Central memory CD8-positive, alpha-beta T cell (primary cell): ENCODE measurements at regions not wholly inside any gene's neighbourhood (a gene's known extent, or its start where the extent isn't known, plus 50 kb on each side); places are given as distances from the start of the nearest gene placed in this dataset.

ENCODE experiments used
- ATAC-seq: fragments of 150-1000 bp; cut with Tn5 transposase; replicated peaks from 2 replicates; pipeline ENCODE4 v1.10.0; 2022; ENCODE audit warnings: mild to moderate bottlenecking, moderate FRiP score, moderate number of reproducible peaks; ENCODE audit not compliant: poor library complexity, severe bottlenecking; ENCODE audit errors: extremely low read depth
- DNase-seq, 2 donors: peaks; one replicate each; pipeline ENCODE4 v3.0.0; 2021; ENCODE audit warnings: low spot score in 2 of 2
- H3K27ac Mint-ChIP-seq: one replicate; pipeline ENCODE4 v1.8.0; 2022; ENCODE audit warnings: low read depth, mild to moderate bottlenecking, moderate library complexity, mixed read lengths
- H3K27me3 Mint-ChIP-seq: one replicate; pipeline ENCODE4 v1.8.0; 2022; ENCODE audit warnings: mixed read lengths
- H3K36me3 Mint-ChIP-seq: one replicate; pipeline ENCODE4 v1.8.0; 2022; ENCODE audit warnings: mild to moderate bottlenecking, moderate library complexity, mixed read lengths; ENCODE audit not compliant: insufficient read depth
- H3K4me1 Mint-ChIP-seq: one replicate; pipeline ENCODE4 v1.8.0; 2022; ENCODE audit warnings: mixed read lengths
- H3K4me3 Mint-ChIP-seq: one replicate; pipeline ENCODE4 v1.8.0; 2022; ENCODE audit warnings: mild to moderate bottlenecking, moderate library complexity, mixed read lengths
- H3K9me3 Mint-ChIP-seq: one replicate; pipeline ENCODE4 v1.8.0; 2022; ENCODE audit warnings: mixed read lengths

DNA sequence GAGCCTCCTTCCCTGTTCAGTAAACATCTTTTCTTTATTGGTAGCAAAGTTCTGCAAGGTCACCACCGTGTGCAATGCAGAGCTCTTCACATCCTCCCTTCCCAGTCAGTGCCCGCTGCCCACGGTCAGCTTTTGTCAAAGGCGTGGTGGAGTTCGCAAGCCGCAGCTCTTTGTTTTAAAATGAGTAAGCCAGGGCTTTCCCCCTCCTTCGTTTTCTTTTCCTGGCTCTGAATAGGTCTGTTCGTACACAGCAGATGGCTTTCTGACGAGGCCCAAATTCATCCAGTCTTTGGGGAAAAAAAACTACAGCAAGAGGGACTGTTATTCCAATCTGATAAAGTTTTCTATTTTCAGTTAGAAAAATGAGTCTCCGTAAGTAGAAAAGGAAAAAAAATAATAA, 153.2 kb downstream of the LRIG2 start:
- Mint-ChIP-seq H3K27ac (no peak overlapping the region), H3K36me3 (no peaks in the 10 kb centered on the region), H3K4me3 (no peak overlapping the region), H3K27me3 (peaks cover 52% of the 10 kb centered on the region), H3K4me1 (no peaks in the 10 kb centered on the region), H3K9me3 (no peaks in the 10 kb centered on the region)
- DNase-seq (no peak), ATAC-seq (no peak)

DNA sequence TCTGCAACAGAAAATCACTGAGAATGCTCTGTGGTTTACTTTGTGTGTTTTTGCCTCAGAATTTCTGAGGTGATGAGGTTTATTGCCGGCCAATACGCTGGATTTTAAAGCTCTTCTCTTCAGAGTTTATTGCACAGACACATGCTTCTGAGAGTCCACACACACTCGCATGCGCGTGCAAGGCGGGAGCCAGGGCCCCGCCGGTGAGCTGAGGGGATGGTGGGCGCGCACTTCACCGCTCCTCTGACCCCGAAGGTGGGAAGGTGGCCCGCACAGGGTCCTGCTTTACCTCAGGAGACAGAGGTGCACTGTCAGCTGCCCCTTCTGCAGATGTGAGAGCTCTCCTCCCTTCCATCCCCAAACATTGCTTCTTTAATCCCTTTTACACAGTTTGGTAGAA, 158.4 kb upstream of the MAGI3 start:
- H3K9me3 Mint-ChIP-seq, result no peaks in the 10 kb centered on the region
- peaks cover 45% of the 10 kb centered on the region for H3K27me3 Mint-ChIP-seq
- no peak overlapping the region for H3K4me3 Mint-ChIP-seq
- no peak for DNase-seq
- H3K27ac Mint-ChIP-seq, result no peak overlapping the region
- H3K36me3 Mint-ChIP-seq, result no peaks in the 10 kb centered on the region
- no peak for ATAC-seq
- no peaks in the 10 kb centered on the region for H3K4me1 Mint-ChIP-seq

DNA sequence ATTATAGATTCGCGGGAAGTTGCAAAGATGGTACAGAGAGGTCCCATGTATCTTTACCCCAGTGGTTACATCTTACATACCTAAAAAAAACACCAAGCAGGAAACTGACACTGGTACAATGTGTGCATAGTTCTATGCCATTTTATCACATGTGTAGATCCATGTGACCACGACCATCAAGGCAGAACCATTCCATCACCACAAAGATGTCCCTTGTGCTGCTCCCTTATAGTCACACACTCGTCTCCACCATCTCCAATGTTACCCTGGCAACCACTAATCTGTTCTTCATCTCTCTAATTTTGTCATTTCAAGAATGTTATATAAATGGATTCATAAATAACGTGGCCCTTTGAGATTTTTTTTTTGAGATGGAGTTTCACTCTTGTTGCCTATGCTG, 156.9 kb upstream of the MAGI3 start:
- H3K27ac Mint-ChIP-seq, result no peak overlapping the region
- H3K27me3 Mint-ChIP-seq, result peaks cover 35% of the 10 kb centered on the region

DNA sequence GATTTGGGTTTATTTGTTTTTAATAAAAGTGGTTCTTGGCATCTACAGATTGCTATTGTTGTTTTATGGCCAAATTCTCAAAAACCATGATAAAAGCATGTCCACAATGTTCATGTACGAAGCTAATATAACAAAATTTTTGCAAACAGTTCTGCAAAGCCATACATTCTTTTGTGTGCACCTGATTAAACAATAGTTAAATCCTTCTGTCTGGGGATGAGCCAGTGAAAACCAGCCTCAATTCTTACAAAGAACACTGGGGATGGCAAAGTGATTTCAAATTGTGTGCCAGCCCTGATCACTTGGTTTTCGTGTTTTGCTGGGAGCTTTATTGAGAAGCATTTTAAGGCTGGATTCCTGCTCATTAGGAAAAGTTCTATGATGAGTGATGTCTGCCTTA, 149.1 kb upstream of the MAGI3 start:
- H3K27me3 Mint-ChIP-seq, result peaks cover 32% of the 10 kb centered on the region
- no peaks in the 10 kb centered on the region for H3K4me1 Mint-ChIP-seq
- no peaks in the 10 kb centered on the region for H3K9me3 Mint-ChIP-seq
- no peak overlapping the region for H3K4me3 Mint-ChIP-seq
- H3K27ac Mint-ChIP-seq, result no peak overlapping the region
- no peak for ATAC-seq
- no peak for DNase-seq
- no peaks in the 10 kb centered on the region for H3K36me3 Mint-ChIP-seq

More for the DNA sequence above, 156.9 kb upstream of the MAGI3 start:
- Mint-ChIP-seq H3K36me3 (no peaks in the 10 kb centered on the region), H3K4me3 (no peak overlapping the region), H3K4me1 (no peaks in the 10 kb centered on the region), H3K9me3 (no peaks in the 10 kb centered on the region)
- no peak for DNase-seq
- no peak for ATAC-seq

DNA sequence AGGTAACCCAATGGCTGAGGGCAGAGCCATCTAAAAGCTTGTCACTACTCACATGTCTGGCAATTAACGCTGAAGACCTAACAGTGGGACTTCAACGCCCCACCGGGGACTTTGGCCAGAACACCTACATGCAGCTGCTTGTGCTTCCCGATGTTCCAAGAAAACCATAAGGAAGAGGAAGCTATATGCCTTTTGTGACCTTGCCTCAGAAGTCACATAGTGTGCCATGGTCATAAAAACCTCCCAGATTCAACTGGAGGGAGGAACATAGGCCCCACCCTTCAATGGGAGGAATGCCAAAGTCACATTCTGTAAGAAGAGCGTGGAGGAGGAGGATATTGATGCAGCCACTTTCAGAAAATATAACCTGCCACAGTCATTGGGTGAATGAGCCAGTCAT, 147.8 kb upstream of the MAGI3 start:
- Mint-ChIP-seq H3K4me1 (no peaks in the 10 kb centered on the region), H3K27me3 (peaks cover 38% of the 10 kb centered on the region), H3K27ac (no peak overlapping the region), H3K9me3 (no peaks in the 10 kb centered on the region), H3K36me3 (no peaks in the 10 kb centered on the region), H3K4me3 (no peak overlapping the region)
- DNase-seq (no peak), ATAC-seq (no peak)

DNA sequence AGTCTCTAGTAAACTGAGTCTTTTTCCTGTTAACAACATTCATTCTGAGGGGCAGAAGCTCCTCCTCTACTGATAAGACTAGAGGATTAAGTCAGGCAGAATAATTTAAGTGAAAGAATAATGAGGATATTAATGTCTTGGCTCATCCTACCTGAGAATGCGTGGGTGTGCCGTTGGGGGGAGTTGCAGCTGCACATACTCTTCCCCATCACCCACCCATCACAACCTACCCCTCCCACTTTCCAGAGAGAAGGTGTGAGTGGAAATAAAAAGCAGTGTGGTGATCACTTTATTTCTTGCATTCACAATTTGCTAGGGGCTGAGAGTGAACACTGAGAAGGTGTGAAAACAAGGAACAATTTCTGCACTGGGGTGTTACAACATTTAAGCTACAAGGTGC, 146.8 kb upstream of the MAGI3 start:
- ATAC-seq (no peak), DNase-seq (no peak)
- Mint-ChIP-seq H3K27me3 (peaks cover 37% of the 10 kb centered on the region), H3K27ac (no peak overlapping the region), H3K4me3 (no peak overlapping the region), H3K4me1 (no peaks in the 10 kb centered on the region), H3K9me3 (no peaks in the 10 kb centered on the region), H3K36me3 (no peaks in the 10 kb centered on the region)

DNA sequence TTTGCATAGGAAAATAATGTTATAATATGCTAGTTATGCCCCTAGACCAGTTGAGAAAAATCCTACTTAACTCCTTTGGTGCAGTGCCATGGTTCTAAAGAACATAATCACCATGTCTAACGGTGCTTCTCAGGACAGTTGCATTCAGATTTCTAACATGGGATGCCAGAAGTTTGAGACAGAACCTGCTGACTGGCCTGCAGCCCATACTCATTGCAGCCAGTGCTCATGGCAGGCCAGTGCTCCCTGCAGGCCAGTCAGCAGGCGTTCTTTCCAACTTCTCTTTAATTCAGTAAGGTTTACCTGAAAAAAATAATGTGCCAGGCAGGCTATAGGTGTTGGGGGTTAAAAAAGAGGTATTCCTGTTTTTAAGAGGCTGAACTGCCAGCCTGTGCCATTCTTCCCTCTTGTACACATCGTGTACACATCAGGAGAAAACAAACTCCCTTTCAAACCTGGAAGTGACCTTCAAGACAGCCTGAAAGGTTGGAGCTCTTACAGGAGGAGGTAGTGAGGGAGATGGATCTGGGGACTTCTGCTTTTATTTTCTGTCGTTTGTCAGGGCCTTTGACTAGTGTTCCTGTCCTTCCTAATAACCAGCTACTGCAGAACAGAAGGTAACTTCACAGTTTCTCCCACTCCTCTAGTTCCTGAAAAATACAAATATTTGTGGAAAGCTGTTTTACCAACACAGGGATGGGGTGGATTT, 146.0 kb upstream of the MAGI3 start:
- Mint-ChIP-seq H3K4me1 (no peaks in the 10 kb centered on the region), H3K9me3 (no peaks in the 10 kb centered on the region), H3K27me3 (peaks cover 33% of the 10 kb centered on the region), H3K4me3 (no peak overlapping the region), H3K27ac (no peak overlapping the region), H3K36me3 (no peaks in the 10 kb centered on the region)
- ATAC-seq, result no peak
- no peak for DNase-seq

DNA sequence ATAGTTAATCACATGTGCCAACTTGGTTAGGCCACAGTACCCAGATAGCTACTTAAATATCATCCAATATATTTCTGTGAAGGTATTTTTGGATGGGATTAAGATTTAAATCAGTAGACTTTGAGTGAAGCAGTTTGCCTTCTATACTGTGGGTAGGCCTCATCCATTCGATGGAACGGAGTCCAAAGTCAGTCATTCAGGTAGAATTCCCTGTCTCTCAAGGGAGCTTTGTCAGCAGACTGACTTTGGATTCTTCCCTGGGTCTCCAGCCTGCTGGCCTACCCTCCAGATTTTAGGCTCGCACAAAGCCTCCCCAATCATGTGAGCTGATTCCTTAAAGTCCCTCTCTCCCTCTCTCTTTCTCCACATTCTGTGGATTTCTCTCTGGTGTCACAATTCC, 145.1 kb upstream of the MAGI3 start:
- peaks cover 32% of the 10 kb centered on the region for H3K27me3 Mint-ChIP-seq
- no peaks in the 10 kb centered on the region for H3K4me1 Mint-ChIP-seq
- H3K27ac Mint-ChIP-seq, result no peak overlapping the region
- DNase-seq (no peak), ATAC-seq (no peak)
- no peaks in the 10 kb centered on the region for H3K36me3 Mint-ChIP-seq
- no peaks in the 10 kb centered on the region for H3K9me3 Mint-ChIP-seq
- H3K4me3 Mint-ChIP-seq, result no peak overlapping the region

DNA sequence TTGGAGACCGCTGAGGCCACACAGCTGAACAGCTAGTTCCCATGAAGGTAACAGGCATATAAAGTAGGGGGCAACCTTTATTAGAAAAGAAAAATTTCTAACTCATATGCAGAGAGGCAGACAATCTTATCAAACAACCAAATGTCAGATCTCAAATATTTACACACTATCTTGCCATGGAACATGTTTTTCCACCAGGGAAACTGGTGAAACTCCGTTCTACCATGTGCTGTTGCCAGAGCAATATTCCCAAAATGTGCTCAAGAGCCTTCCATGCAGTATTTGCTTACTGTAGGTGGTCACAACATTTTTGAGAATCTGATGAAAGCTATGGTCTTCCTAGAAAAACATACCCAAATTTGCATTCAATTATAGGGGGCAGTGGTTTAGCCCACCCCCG, 143.4 kb upstream of the MAGI3 start:
- ATAC-seq, result no peak
- no peaks in the 10 kb centered on the region for H3K4me1 Mint-ChIP-seq
- H3K27me3 Mint-ChIP-seq, result peaks cover 35% of the 10 kb centered on the region
- no peak overlapping the region for H3K4me3 Mint-ChIP-seq
- no peaks in the 10 kb centered on the region for H3K36me3 Mint-ChIP-seq
- no peak overlapping the region for H3K27ac Mint-ChIP-seq
- H3K9me3 Mint-ChIP-seq, result no peaks in the 10 kb centered on the region
- no peak for DNase-seq

DNA sequence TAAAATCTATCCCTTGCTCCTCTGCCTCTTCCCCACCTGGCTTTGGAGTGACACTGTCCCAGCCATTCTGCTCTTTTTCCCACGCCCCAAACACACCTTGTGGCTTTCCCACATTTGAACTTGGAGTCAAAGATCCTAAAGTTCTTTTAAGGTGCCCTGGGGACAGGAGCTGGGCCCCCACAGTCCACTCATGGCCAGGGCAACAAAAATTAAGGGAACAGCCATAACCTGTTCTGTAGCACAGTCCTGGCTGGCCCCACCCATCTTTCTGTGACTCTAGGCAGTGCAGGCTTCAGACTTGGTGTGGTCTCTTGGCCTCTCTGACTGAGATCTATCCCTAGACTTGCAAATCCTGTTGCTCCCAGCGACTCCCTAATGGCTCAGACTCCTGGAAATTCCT, 143.0 kb upstream of the MAGI3 start:
- H3K9me3 Mint-ChIP-seq, result no peaks in the 10 kb centered on the region
- no peak overlapping the region for H3K27ac Mint-ChIP-seq
- no peaks in the 10 kb centered on the region for H3K4me1 Mint-ChIP-seq
- H3K27me3 Mint-ChIP-seq, result peaks cover 39% of the 10 kb centered on the region
- H3K36me3 Mint-ChIP-seq, result no peaks in the 10 kb centered on the region
- DNase-seq, result no peak
- no peak overlapping the region for H3K4me3 Mint-ChIP-seq
- ATAC-seq, result no peak

DNA sequence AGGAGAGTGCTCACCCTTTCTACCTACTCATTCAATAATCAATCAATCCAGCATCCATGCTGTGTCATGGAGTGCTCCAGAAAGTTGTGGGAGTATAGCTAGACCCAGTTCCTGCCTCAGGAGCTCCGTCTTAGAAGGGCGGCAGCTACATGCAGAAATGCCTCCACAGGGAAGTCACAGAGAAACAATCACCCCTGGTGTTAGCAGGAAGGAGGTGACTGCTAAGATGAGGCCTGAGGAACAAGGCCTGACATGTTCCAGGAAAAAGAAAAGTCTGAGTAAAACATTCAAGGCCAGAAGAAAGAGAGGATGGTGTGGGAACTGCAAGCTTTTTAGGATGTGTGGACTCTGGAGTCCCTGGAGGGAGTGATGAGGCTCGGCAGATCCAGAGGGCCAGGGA, 142.5 kb upstream of the MAGI3 start:
- no peak for DNase-seq
- H3K36me3 Mint-ChIP-seq, result no peaks in the 10 kb centered on the region
- H3K27ac Mint-ChIP-seq, result no peak overlapping the region
- H3K4me3 Mint-ChIP-seq, result no peak overlapping the region
- no peaks in the 10 kb centered on the region for H3K9me3 Mint-ChIP-seq
- ATAC-seq, result no peak
- peaks cover 43% of the 10 kb centered on the region for H3K27me3 Mint-ChIP-seq
- no peaks in the 10 kb centered on the region for H3K4me1 Mint-ChIP-seq

DNA sequence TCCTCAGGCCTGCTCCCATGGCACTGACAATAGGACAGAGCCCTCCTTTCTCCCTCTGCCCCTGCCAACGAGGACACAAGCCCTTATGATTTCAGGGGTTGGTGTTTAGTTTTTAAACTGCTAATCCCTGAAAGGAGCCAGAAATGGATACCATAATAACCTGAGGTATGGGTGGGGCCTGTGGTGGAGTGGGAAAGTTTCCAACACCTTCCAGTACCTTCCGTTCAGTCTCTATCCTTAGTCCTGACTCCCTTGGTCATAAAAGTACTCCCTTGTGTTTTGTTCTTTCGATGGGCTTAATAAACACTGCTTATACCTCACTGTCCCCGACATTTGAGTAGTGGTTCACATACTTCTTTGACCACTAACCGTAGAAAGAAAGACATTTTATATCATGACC, 141.8 kb upstream of the MAGI3 start:
- Mint-ChIP-seq H3K9me3 (no peaks in the 10 kb centered on the region), H3K27me3 (peaks cover 50% of the 10 kb centered on the region), H3K4me1 (no peaks in the 10 kb centered on the region), H3K27ac (no peak overlapping the region), H3K4me3 (no peak overlapping the region), H3K36me3 (no peaks in the 10 kb centered on the region)
- no peak for ATAC-seq
- DNase-seq, result no peak

DNA sequence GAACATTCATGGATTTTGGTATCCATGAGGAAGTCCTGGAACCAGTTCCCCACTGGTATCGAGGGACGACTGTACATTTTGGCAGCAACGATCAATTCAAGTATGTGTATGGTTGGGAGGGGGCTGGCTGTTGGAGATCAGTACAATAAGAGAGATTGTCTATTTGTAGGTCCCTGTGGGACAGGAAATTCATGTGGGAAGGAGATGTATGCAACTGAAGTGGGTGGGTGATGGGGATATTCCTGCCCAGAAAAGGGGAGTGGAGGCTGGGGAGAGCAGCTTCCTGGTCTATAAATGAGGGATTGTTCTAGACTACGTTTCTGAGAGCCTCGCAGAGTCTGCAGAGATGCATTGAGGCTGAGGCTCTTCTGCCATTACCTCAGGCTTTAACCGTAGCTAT, 140.2 kb upstream of the MAGI3 start:
- DNase-seq (no peak), ATAC-seq (no peak)
- peaks cover 67% of the 10 kb centered on the region for H3K27me3 Mint-ChIP-seq
- H3K4me1 Mint-ChIP-seq, result no peaks in the 10 kb centered on the region
- no peak overlapping the region for H3K27ac Mint-ChIP-seq
- no peaks in the 10 kb centered on the region for H3K9me3 Mint-ChIP-seq
- H3K36me3 Mint-ChIP-seq, result no peaks in the 10 kb centered on the region
- no peak overlapping the region for H3K4me3 Mint-ChIP-seq

DNA sequence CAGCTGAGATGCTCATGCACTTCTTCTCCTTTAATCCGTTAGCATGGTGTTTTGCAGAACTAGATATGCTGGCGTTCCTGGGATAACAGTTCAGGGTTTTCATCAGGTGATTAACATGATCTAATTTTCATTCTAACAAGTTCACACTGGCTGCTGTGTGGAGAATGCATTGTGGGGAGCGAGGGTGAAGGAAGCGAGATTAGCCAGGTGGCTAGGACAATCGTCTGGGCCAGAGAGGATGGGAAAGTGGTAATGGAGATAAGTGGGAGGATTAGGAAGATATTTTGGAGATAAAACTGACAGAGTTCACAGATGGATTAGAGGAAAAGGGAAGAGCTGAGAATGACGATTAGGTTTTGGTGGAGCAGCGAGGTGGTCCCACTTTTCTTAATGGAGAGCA, 138.1 kb upstream of the MAGI3 start:
- no peaks in the 10 kb centered on the region for H3K36me3 Mint-ChIP-seq
- H3K9me3 Mint-ChIP-seq, result no peaks in the 10 kb centered on the region
- H3K4me1 Mint-ChIP-seq, result no peaks in the 10 kb centered on the region
- H3K4me3 Mint-ChIP-seq, result no peak overlapping the region
- ATAC-seq (no peak), DNase-seq (no peak)
- no peak overlapping the region for H3K27ac Mint-ChIP-seq
- H3K27me3 Mint-ChIP-seq, result peaks cover 69% of the 10 kb centered on the region
